GM19035 (cell line): ENCODE measurements at regions not wholly inside any gene's neighbourhood (a gene's known extent, or its start where the extent isn't known, plus 50 kb on each side); places are given as distances from the start of the nearest gene placed in this dataset.
"Not testable (repeated sequence)": the region's sequence is repeated elsewhere in the genome, so short reads cannot be mapped to it uniquely, and the experiment has no call there.

Source experiments
- ATAC-seq: cut with Tn5 transposase; IDR thresholded peaks from one replicate; pipeline ENCODE4 v1.9.1; 2021; ENCODE audit not compliant: unreplicated experiment

DNA sequence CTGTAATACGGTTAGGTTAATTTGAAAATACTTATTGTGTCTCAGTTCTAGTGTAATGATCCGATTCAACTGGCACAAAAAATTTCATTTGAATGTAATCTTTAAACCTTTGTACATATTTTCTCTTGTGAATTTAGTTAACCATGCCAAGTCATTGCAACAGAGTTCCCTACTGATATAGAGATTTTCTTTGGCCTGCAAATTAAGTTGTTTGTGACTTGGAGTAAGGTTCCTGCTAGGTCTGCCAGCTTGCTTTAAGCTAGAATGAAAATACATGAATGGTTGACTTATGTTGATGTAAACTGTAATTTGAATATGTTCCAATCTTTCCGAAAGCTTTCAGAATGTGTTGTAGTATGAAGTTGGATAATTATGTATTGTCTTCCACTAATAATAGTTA is 1004.1 kb upstream of the EDIL3 start:
- no peak for ATAC-seq

DNA sequence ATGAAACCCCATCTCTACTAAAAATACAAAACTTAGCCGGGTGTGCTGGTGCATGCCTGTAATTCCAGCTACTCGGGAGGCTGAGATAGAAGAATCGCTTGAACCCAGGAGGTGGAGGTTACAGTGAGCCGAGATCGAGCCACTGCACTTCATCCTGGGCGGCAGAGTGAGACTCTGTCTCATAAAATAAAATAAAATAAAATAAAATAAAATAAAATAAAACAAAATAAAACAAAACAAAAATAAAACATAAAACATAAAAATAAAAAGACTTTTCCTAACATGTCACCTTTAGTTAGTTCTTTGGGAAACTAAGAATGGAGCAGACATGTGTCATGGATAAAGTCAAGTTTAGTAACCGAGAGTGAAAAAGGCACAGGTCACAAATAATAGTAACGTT is 1007.6 kb upstream of the EDIL3 start:
- not testable (repeated sequence) for ATAC-seq

DNA sequence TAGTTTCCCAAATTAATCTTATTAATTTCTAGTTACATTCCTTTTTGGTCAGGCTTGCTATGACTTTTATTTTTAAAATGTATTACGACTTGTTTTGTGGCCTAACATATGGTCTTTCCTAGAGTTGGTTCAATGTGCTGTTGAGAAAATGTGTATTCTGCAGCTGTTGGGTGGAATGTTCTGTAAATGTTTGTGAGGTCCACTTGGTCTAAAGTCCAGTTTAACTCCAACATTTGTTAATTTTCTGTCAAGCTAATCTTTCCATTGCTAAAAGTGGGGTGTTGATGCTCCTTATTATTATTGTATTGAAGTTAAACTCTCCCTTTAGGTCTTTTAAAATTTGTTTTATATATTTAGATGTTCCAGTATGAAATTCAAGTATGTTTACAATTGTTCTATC is 1010.8 kb upstream of the EDIL3 start:
- ATAC-seq = no peak

DNA sequence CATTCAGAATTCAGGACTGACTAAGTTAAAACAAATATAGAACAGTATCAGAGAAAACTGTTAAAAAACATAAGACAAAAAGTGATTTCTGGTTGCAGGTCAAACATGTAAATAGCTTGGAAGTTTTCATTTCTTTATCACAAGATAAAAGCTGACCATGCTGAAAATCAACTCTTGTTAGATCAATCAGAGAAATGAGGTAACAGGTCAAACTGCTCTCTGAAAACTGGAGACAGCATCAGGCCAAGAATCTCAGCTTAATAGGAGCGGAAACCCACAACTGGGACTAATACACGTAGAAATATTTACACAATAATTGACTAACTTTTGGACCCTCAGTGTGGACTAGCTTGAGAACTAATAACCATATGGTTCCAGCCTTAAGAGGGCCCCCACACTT is 1012.8 kb upstream of the EDIL3 start:
- no peak for ATAC-seq

DNA sequence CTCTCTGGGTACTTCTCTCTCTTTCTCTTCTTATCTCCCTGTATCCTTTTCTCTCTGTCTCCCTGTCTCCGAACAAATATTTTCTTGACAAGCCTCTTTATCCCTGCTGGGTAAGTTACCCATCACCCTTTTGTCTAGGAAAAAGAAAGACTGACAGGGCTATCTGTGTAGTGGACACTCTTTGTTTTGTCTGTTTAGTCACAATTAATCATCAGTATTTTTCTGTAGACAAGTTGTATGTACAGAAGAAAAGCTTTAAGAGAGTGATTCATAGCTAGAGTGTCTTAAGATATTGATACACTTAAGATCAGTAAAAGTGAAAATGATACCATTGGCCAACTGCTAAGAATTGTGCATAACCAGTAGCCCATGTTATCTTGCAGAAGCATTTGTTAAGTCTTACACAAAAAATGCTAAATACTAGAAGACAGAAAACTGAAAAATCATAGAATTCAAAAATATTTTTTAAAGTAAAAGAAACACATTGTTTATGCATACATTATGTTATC is 1043.8 kb upstream of the EDIL3 start:
- no peak for ATAC-seq

DNA sequence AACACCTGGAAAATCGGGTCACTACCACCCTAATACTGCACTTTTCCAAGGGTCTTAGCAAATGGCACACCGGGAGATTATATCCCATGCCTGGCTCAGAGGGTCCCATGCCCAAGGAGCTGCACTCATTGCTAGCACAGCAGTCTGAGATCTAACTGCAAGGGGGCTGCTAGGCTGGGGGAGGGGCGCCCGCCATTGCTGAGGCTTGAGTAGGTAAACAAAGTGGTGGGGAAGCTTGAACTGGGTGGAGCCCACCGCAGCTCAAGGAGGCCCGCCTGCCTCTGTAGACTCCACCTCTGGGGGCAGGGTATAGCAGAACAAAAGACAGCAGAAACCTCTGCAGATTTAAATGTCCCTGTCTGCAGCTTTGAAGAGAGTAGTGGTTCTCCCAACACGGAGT is 1047.0 kb upstream of the EDIL3 start:
- not testable (repeated sequence) for ATAC-seq

DNA sequence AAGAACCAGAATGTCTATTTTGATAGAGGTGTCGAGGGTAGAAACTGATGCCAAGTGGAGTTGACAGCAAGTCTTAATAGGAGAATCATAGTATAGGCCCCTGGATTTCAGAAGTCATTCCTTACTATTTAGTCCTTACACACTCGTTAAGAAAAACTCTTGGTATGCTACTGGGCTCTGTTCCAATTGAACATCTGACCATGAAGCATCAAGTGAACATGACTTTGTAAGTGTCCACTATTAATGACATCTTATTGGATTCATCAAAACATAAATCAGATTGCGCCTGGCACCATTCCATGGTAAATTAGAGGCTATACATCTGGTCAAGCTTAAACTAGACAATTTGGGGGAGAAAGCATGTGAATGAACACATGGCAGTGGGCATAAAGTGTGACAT is 1056.5 kb upstream of the EDIL3 start:
- no peak for ATAC-seq

DNA sequence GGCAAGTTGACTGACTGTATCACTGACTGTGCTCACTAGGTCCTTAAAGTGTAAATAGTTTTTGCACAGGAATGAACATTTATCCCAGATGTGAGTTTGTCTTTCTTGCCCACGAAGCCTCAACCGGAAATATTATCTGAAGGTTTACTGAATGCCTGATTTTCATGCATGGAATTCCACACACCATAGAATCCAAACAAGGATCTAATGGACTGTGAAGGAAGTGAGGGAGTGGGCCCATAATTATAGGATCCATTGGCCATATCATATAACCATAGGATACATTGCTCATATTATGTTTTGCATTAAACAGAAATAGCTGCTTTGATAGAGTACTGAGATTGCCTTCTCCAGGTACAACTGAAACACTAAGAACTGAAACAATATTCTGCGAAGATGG is 1057.2 kb upstream of the EDIL3 start:
- ATAC-seq = no peak

DNA sequence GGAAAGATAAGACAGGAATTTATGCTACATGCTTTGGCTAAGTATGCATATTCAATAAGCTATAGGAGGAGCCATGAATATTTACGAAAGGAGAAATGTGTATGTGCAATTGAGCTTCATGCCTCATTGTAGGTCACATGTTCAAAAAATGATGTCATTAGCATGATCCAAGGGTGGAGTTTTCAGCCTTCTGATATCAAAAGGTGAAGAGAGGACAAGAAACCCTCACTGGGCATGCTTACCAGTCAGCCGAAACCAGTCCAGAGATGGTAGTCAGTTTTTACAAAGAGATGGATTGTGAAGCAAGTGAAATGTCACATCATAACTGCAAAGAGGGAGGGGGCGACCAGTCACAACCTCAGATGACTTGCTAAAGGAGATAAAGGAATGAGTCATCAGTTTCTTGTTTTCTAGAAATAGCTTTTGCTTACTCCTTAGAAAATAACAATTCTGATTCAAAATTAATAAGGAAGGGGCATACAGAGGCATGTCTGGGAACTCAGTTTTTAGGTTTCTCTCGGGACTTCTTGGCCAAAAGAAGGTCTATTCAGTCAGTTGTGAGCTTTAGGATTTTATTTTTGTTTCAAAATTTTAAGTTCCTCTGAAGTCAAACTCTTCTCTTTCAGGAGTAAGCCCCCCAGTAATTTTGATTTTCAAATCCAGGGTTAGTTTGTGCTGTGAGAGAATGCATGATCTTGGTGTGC is 1067.8 kb upstream of the EDIL3 start:
- ATAC-seq = no peak

DNA sequence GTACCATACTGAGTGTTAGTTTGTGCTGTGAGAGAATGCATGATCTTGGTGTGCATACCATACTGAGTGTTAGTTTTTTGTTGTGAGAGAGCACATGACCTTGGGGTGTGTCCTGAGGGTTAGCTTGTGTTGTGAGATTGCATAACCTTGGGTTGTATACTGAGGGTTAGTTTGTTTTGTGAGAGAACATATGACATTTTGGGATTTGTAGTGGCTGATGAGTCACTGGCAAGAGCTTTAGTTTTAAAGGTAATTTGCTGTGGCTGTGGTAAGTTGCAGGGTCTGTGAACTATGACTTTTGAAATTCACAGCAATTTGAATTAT is 1068.3 kb upstream of the EDIL3 start:
- ATAC-seq = no peak

DNA sequence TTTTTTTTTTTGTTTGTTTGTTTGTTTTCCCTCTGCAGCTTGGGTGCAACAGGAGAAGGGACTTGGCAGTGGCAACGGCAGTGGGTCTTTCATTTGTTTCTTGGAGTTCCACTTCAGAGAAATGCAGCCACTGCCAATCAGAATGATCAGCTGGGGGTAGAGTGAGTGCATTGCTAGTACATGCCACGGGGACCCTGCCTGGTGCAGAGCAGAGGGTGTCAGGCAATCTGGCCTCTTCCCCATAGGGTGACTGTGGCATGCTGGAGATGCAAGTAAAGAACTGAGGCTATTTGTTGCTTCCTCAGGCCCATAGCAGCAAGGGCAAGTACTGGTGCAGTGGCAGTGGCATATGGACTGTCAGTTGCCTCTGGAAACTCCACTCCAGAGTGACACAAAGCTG is 1073.6 kb upstream of the EDIL3 start:
- no peak for ATAC-seq

DNA sequence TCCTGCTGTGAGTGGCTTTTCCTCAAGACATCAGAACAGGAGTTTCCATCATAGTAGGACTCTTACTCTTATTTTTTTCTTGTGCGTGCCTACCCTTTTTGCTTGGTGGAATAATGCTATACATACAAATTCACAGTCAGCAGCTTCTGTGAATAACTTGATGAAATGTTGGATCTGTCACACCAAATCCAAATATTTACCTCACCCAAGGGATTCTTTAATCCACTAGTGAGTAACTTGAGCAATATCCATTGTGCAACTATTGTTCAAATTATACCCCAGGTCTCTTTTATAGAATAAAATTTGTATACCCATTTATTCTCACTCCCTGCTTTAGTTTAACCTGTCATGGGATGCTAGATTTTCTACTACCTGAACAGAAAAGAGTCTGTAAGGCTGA is 1078.3 kb upstream of the EDIL3 start:
- ATAC-seq = no peak

DNA sequence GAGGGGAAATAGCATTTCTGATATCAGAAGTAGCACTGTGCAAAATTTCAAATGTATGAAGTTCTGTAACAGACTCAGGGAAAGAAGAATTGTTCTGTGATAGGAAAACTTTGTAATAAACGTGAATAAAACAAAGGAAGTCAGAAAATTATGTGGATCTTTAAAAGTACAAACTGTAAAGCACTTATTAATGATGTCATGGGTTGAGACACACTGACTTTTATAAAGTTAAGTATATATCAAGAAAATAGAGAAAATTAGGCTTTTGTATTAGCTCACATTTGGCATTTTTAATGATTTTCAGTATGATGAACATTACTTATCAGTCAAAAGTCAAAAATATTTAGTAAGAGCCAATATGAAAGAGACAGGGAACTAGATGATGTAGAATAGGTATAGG is 1081.7 kb upstream of the EDIL3 start:
- no peak for ATAC-seq

DNA sequence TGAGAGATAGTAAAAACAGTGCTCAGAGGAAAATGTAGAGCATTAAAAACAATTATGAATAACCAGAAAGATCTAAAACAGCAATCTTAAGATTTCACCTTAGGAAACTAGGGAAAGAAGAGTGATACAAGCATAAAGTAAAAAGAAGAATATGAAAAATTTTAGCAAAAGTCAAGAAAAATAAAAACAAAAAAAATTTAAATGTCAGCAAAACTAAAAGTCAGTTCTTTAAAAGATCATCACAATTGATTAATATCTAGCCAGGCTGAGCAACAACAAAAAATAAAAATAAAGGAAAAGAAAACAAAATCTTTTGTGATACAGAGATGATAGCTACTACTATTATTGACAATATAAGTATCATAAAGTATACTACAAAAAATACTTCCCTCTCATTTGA is 1088.1 kb upstream of the EDIL3 start:
- no peak for ATAC-seq

DNA sequence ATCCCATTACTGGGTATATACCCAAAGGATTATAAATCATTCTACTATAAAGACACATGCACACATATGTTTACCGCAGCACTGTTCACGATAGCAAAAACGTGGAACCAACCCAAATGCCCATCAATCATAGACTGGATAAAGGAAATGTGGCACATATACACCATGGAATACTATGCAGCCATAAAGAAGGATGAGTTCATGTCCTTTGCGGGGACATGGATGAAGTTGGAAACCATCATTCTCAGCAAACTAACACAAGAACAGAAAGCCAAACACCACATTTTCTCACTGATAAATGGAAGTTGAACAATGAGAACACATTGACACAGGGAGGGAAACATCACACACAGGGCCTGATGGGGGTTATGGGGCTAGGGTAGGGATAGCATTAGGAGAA is 1090.5 kb upstream of the EDIL3 start:
- not testable (repeated sequence) for ATAC-seq

DNA sequence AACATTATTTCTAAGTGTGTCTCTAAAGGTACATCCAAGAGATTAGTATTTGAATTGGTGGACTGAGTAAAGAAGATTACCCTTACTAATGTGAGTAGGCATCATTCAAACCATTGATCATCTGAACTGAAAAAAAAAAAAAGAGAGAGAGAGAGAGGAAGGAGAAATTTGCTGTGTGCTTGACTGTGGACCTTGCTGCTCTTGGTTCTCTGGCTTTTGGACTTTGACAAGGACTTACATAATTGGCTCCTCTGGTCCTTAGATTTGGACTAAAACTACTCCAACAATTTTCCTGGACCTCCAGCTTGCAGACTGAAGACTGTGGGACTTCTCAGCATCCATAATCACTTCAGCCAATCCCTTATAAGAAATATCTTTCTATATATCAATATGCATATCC is 1091.9 kb upstream of the EDIL3 start:
- ATAC-seq = no peak

DNA sequence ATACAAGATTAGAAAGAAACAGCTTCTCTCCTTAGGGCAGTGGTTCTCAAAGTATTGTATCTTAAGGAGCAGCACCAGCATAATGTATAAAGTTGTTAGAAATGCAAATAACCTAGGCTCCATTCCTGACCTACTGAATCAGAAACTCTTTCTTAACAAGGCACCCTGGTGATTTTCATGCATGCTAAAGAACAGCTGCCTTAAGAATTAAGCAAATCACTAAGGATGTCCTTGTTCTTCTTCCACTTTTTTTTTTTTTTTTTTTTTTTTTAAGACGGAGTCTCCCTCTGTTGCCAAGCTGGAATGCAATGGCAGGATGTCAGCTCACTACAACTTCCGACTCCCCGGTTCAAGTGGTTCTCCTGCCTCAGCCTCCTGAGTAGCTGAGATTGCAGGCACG is 1095.2 kb upstream of the EDIL3 start:
- no peak for ATAC-seq

DNA sequence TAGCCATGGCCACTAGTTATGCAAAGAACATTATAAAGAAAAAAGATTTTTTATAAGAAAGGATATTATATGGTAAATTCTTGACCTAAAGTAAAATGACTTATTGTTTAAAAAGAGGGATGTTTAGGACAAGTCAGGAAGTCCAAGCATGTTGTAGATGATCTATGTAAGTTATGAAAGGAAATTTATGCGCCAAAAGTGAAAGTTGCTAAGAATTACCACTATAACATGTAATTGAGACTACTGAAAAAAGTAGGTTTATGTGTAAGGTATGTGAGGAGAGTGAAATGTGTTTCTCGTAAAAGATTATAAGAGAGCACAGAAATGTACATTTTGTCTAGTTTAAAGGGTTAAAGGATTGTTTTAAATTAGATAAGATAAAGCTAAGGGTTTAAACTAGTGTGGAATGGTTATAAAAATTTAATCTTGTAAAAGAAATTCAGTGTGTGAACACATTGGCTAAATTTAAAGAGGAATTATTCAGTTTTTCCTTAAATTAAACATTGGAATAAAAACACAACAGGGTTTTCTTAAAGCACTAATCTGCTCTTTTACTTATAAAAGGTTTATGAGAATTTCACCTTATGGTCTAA is 1100.4 kb upstream of the EDIL3 start:
- ATAC-seq = no peak

DNA sequence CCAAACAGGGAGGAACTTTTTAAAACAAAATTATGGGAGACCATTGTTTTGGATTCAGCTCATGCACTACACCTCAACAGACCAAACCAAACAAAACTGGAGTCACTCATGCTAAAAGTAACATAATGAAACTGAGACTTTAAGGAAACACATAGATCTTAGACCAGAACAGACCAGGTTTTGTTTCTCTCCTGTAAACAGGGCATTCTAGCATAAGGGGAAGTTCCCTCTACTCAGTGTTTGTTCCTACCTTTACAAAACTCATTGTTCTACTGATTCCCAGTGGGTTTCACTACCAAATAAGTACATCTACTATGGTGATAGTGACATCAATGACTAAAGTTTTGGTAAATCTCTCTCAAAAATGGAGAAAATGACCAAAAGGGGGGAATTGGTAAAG is 1103.6 kb upstream of the EDIL3 start:
- ATAC-seq = no peak

DNA sequence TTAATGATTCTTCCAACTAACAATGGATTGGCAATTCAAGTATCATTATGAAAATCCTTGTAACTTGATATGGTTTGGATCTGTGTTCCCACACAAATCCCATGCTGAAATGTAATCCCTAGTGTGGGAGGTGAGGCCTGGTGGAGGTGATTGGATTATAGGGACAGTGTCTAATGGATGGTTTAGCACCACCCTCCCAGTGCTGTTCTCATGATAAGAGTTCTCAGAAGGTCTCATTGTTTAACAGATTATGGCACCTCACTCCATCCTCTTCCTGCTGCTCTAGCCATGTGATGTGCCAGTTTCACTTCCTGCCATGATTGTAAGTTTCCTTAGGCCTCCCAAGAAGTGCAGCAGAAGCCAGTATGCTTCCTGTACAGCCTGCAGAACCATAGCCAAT is 1116.2 kb upstream of the EDIL3 start:
- no peak for ATAC-seq

DNA sequence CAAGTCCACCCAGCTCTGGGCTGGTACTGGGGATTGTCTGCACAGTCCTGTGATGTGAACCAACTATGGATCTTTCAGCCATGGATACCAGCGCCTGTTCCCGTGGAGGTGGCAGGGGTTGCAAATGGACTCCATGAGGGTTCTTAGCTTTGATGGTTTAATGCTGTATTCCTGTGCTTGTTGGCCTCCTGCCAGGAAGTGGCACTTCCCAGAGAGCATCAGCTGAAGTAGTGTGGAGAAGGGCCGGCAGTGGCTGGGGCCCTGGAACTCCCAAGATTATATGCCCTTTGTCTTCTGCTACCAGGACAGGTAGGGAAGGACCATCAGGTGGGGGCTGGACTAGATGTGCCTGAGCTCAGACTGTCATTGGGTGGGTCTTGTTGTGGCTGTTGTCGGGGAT is 1104.8 kb upstream of the COX7C start:
- ATAC-seq = no peak

DNA sequence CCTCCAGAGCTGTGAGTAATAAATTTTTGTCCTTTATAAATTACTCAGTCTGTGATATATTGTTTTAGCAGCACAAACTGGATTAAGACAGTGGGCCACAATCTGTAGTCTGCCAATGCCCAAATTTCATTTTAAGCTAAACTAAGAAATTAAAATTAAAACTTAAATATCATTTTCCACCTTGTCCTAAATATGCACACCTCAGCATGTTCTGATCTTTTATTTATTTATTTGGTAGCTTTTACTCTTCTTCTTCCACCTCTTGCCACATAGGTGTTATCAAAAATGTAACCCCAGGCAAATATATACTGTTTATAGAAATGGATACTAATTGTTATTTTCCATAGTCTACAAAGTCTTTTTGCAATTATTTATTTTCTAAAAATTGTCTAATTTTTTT is 1102.2 kb upstream of the COX7C start:
- ATAC-seq = no peak

DNA sequence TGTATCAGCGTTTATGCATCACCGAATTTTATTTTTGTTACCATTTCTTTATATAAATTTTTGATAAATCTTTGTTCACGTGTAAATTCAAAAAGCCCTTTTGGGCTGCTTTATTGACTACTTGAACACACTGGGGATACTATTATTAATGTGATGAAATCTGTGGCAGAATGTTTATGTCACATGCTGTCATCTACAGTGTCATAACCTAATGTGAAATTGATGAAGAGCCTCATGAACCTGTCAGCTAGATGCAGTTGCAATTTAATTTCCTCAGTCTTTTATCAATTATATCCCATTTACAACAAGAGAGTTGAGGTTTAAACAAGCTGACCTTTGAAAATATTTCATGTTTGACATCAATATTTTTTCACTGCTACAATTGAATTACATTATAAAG is 1100.4 kb upstream of the COX7C start:
- ATAC-seq = no peak
